MM.1S (cell line): ENCODE measurements at regions not wholly inside any gene's neighbourhood (a gene's known extent, or its start where the extent isn't known, plus 50 kb on each side); places are given as distances from the start of the nearest gene placed in this dataset.

Experiments
- DNase-seq: peaks from one replicate; pipeline ENCODE4 v3.0.0-alpha.2; 2015
- H2AFZ ChIP-seq: fragments of 300-600 bp; sonication (generic); 2 replicates; pipeline ENCODE4 v1.6.0; 2016; ENCODE audit warnings: antibody characterized with exemption, low read length
- H3F3A ChIP-seq: fragments of 300-600 bp; sonication (generic); 2 replicates; pipeline ENCODE4 v1.6.1; 2016; ENCODE audit warnings: mild to moderate bottlenecking, antibody characterized with exemption, low read length, moderate library complexity, mixed read lengths; ENCODE audit not compliant: insufficient read depth
- H3K27ac ChIP-seq: fragments of 300-600 bp; sonication (generic); 2 replicates; pipeline ENCODE4 v1.5.1; 2016; ENCODE audit warnings: mild to moderate bottlenecking, low read length
- H3K27me3 ChIP-seq: fragments of 300-600 bp; sonication (generic); replicated peaks from 2 replicates; pipeline ENCODE4 v1.6.0; 2016; ENCODE audit warnings: low read length; ENCODE audit not compliant: insufficient read depth
- H3K36me3 ChIP-seq: fragments of 300-600 bp; sonication (generic); replicated peaks from 2 replicates; pipeline ENCODE4 v1.6.1; 2016; ENCODE audit warnings: mild to moderate bottlenecking, low read length, mixed read lengths; ENCODE audit not compliant: insufficient read depth
- H3K4me1 ChIP-seq: fragments of 300-600 bp; sonication (generic); 2 replicates; pipeline ENCODE4 v1.6.1; 2016; ENCODE audit warnings: low read length, mixed read lengths
- H3K4me2 ChIP-seq: fragments of 300-600 bp; sonication (generic); 2 replicates; pipeline ENCODE4 v1.6.0; 2016; ENCODE audit warnings: low read depth, low read length
- H3K4me3 ChIP-seq: fragments of 300-600 bp; sonication (generic); 2 replicates; pipeline ENCODE4 v1.5.1; 2016; ENCODE audit warnings: low read length, mixed read lengths
- H3K79me2 ChIP-seq: fragments of 300-600 bp; sonication (generic); 2 replicates; pipeline ENCODE4 v1.6.1; 2016; ENCODE audit warnings: mixed run types, low read length, mixed read lengths
- H3K9ac ChIP-seq: fragments of 300-600 bp; sonication (generic); 2 replicates; pipeline ENCODE4 v1.6.1; 2016; ENCODE audit warnings: low read length, mixed read lengths
- H3K9me2 ChIP-seq: fragments of 300-600 bp; sonication (generic); replicated peaks from 2 replicates; pipeline ENCODE4 v1.6.1; 2016; ENCODE audit warnings: mild to moderate bottlenecking, low read length, mixed read lengths; ENCODE audit not compliant: insufficient read depth
- H3K9me3 ChIP-seq: fragments of 300-600 bp; sonication (generic); replicated peaks from 2 replicates; pipeline ENCODE4 v1.6.1; 2016; ENCODE audit warnings: mild to moderate bottlenecking, low read length, mixed read lengths; ENCODE audit not compliant: insufficient read depth
- H4K20me1 ChIP-seq: fragments of 300-600 bp; sonication (generic); 2 replicates; pipeline ENCODE4 v1.6.1; 2016; ENCODE audit warnings: mild to moderate bottlenecking, low read length, moderate library complexity, mixed read lengths; ENCODE audit not compliant: insufficient read depth
- CTCF ChIP-seq: fragments of 300-600 bp; sonication (generic); IDR thresholded peaks from 2 replicates; pipeline ENCODE4 v1.5.1; 2016; ENCODE audit warnings: antibody characterized with exemption, low read length, mixed read lengths
- EZH2 ChIP-seq: fragments of 300-600 bp; sonication (generic); optimal IDR thresholded peaks from 2 replicates; pipeline ENCODE3; 2017; ENCODE audit warnings: low read depth, mild to moderate bottlenecking, antibody characterized with exemption, low read length, mixed read lengths
- EZH2phosphoT487 ChIP-seq: fragments of 300-600 bp; sonication (generic); IDR thresholded peaks from 2 replicates; pipeline ENCODE4 v1.6.1; 2018; ENCODE audit warnings: antibody characterized with exemption, low read length

- no peak for TF ChIP-seq EZH2
- TF ChIP-seq CTCF = no peak
- no peak for TF ChIP-seq EZH2phosphoT487
- DNase-seq = no peak
- H3K4me3 ChIP-seq = no peak overlapping the region
- no peaks in the 10 kb centered on the region; the same call in 1 of the 2 replicates for H3K27me3 ChIP-seq
- no peaks in the 10 kb centered on the region for H3K9me2 ChIP-seq
- H3K79me2 ChIP-seq = no peaks in the 10 kb centered on the region
- no peaks in the 10 kb centered on the region for H4K20me1 ChIP-seq
- H3K27ac ChIP-seq = no peak overlapping the region
- H3K4me2 ChIP-seq = no peak overlapping the region
- no peak overlapping the region for H2AFZ ChIP-seq
- H3K4me1 ChIP-seq = no peaks in the 10 kb centered on the region
- H3K36me3 ChIP-seq = no peaks in the 10 kb centered on the region
- no peaks in the 10 kb centered on the region for H3F3A ChIP-seq
- no peak overlapping the region for H3K9ac ChIP-seq
- no peaks in the 10 kb centered on the region for H3K9me3 ChIP-seq
Measured at GRCh38 chr10:130396044-130396443, 259.9 kb downstream of the GLRX3 start.

- Histone ChIP-seq H3K9me3 (no peaks in the 10 kb centered on the region), H3K36me3 (no peaks in the 10 kb centered on the region), H3K79me2 (no peaks in the 10 kb centered on the region), H3K27ac (no peak overlapping the region), H4K20me1 (no peaks in the 10 kb centered on the region), H3K4me3 (no peak overlapping the region), H3K27me3 (no peaks in the 10 kb centered on the region; the same call in 1 of the 2 replicates), H3K4me1 (no peaks in the 10 kb centered on the region), H3F3A (no peaks in the 10 kb centered on the region), H2AFZ (no peak overlapping the region), H3K9me2 (no peaks in the 10 kb centered on the region), H3K9ac (no peak overlapping the region), H3K4me2 (no peak overlapping the region)
- TF ChIP-seq EZH2 = no peak
- no peak for TF ChIP-seq EZH2phosphoT487
- no peak for TF ChIP-seq CTCF
- no peak for DNase-seq
Measured at GRCh38 chr10:130398090-130398994, 262.2 kb downstream of the GLRX3 start.

GRCh38 chr10:130399425-130399950 is 263.3 kb downstream of the GLRX3 start:
- H2AFZ ChIP-seq = no peak overlapping the region
- no peak overlapping the region for H3K4me3 ChIP-seq
- H3K9me3 ChIP-seq = no peaks in the 10 kb centered on the region
- no peak for DNase-seq
- H3K9ac ChIP-seq = no peak overlapping the region
- TF ChIP-seq CTCF = no peak
- no peak for TF ChIP-seq EZH2
- TF ChIP-seq EZH2phosphoT487 = no peak
- H3K4me1 ChIP-seq = no peaks in the 10 kb centered on the region
- H3K4me2 ChIP-seq = no peak overlapping the region
- no peaks in the 10 kb centered on the region for H3K36me3 ChIP-seq
- H3K27ac ChIP-seq = no peak overlapping the region
- no peaks in the 10 kb centered on the region; the same call in 1 of the 2 replicates for H3K27me3 ChIP-seq
- H3F3A ChIP-seq = no peaks in the 10 kb centered on the region
- no peaks in the 10 kb centered on the region for H3K79me2 ChIP-seq
- H3K9me2 ChIP-seq = no peaks in the 10 kb centered on the region
- no peaks in the 10 kb centered on the region for H4K20me1 ChIP-seq
